ENCODE measurements at regions not wholly inside any gene's neighbourhood (a gene's known extent, or its start where the extent isn't known, plus 50 kb on each side); places are given as distances from the start of the nearest gene placed in this dataset.

DNA sequence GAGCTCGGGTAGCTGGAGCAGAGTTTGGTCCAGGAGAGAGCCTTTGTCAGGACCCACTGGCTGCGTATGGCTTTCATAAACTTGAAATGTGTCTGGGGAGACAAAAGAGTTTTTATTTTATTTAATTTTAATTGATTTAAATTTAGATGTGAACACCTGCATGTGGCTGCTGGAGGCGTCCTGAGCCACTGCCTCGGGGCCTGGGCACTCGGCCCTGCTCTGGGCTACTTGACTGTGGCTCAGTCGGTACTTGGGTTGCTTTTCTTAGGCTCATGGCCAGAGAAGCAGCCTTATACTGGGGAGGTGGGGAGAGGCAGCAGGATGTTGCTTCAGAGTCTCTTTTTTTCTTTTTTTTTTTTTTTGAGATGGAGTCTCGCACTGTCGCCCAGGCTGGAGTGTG lies 661.8 kb upstream of the HS6ST1 start:
- H3K9me3 ChIP-seq: no peaks in the 10 kb centered on the region
- H3K27ac ChIP-seq: no peak overlapping the region
- DNase-seq: no peak
- TF ChIP-seq, protein P1, sequence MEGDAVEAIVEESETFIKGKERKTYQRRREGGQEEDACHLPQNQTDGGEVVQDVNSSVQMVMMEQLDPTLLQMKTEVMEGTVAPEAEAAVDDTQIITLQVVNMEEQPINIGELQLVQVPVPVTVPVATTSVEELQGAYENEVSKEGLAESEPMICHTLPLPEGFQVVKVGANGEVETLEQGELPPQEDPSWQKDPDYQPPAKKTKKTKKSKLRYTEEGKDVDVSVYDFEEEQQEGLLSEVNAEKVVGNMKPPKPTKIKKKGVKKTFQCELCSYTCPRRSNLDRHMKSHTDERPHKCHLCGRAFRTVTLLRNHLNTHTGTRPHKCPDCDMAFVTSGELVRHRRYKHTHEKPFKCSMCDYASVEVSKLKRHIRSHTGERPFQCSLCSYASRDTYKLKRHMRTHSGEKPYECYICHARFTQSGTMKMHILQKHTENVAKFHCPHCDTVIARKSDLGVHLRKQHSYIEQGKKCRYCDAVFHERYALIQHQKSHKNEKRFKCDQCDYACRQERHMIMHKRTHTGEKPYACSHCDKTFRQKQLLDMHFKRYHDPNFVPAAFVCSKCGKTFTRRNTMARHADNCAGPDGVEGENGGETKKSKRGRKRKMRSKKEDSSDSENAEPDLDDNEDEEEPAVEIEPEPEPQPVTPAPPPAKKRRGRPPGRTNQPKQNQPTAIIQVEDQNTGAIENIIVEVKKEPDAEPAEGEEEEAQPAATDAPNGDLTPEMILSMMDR (IDR thresholded peaks at IDR 0.05): no peak
- no peak for TF ChIP-seq POLR2A (IDR thresholded peaks at IDR 0.05)
- no peak for TF ChIP-seq EP300 (IDR thresholded peaks at IDR 0.05)
- 78 to 82% (median 81%) methylated on average over 8 of the region's 8 CpGs for WGBS, 3 donors
- no peaks in the 10 kb centered on the region for H3K4me1 ChIP-seq (ENCODE audit: insufficient read depth)
- H3K36me3 ChIP-seq: no peaks in the 10 kb centered on the region
- intact Hi-C loops (cut with DNase I): no loop called here
- H3K27me3 ChIP-seq: no peaks in the 10 kb centered on the region
- H3K4me3 ChIP-seq: no peak overlapping the region

DNA sequence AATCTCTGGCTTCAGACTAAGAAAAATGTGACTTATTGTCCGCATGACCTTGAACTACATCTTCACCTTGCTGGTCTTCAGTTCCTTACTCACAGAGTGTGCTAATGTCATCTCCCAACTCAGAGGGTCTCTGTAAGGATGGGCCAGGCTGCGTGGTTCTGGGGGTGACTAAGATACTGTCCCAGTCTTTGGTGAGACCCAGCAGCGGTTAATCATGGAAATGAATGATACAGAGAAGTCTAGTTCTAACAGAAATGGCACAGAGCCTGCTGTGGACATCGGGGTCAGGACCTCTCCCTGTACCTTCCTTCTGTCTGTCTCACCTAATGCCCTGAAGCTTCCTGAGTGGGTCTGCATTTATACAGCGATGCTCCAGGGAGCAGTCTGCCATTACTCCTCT lies 662.7 kb upstream of the HS6ST1 start:
- Histone ChIP-seq H3K4me1 (ENCODE audit: insufficient read depth) (no peaks in the 10 kb centered on the region), H3K4me3 (no peak overlapping the region), H3K27me3 (no peaks in the 10 kb centered on the region), H3K36me3 (no peaks in the 10 kb centered on the region), H3K9me3 (no peaks in the 10 kb centered on the region), H3K27ac (no peak overlapping the region)
- TF ChIP-seq, protein P1 (IDR thresholded peaks at IDR 0.05): no peak
- no peak for TF ChIP-seq EP300 (IDR thresholded peaks at IDR 0.05)
- intact Hi-C loops (cut with DNase I): no loop called here
- no peak for DNase-seq
- WGBS, 3 donors: 91 to 94% (median 94%) methylated on average over 5 of the region's 5 CpGs

DNA sequence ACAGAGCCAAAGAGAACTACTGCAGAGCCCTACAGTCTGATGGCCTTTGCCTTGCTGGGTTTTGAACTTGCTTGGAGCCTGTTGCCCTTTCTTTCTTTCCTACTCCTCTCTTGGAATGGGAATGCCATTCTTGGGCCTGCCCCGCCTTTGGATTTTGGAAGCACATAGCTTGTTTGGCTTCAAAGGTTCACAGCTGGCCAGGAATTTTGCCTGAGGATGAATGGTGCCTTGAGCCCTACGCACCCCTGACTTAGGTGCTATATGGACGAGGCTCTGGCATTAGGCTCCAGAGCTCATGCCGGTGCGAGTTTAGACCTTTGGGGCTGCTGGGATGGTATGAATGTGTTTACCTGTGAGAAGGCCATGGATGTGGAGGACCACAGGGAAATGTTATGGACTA lies 663.3 kb upstream of the HS6ST1 start:
- intact Hi-C loops (cut with DNase I): no loop called here
- WGBS, 3 donors: 82 to 89% (median 84%) methylated on average over 5 of the region's 5 CpGs

DNA sequence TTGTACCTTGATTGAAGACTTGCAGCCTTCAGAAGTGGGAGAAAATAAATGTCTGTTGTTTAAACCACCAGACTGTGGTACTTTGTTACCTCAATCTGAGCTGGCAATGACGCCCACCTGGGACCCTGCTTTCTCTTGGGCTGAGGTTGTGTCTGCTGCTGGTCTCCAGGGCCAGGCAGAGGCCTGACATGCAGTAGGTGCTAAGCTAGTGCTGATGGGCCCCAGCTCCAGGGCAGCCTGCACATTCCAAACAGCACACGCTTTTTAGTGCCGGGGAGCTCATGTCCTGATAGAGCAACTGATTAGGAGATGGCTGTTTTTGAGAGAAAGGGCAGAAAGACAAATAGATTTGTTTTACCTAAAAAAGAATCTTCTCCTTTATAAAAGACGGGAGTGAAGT lies 664.0 kb upstream of the HS6ST1 start:
- no peaks in the 10 kb centered on the region for H3K36me3 ChIP-seq
- DNase-seq: no peak
- no peaks in the 10 kb centered on the region for H3K4me1 ChIP-seq (ENCODE audit: insufficient read depth)
- no peak overlapping the region for H3K27ac ChIP-seq
- no peaks in the 10 kb centered on the region for H3K9me3 ChIP-seq
- intact Hi-C loops (cut with DNase I): no loop called here
- no peaks in the 10 kb centered on the region for H3K27me3 ChIP-seq
- TF ChIP-seq POLR2A (IDR thresholded peaks at IDR 0.05) (no peak), EP300 (IDR thresholded peaks at IDR 0.05) (no peak)
- TF ChIP-seq, protein P1 (IDR thresholded peaks at IDR 0.05): no peak
- WGBS, 3 donors: 79 to 83% (median 81%) methylated on average over 4 of the region's 4 CpGs
- H3K4me3 ChIP-seq: no peak overlapping the region

More for the DNA sequence above, 663.3 kb upstream of the HS6ST1 start:
- no peak overlapping the region for H3K27ac ChIP-seq
- no peak overlapping the region for H3K4me3 ChIP-seq
- no peaks in the 10 kb centered on the region for H3K27me3 ChIP-seq
- DNase-seq: no peak
- TF ChIP-seq, protein P1 (IDR thresholded peaks at IDR 0.05): no peak
- H3K9me3 ChIP-seq: no peaks in the 10 kb centered on the region
- no peaks in the 10 kb centered on the region for H3K4me1 ChIP-seq (ENCODE audit: insufficient read depth)
- H3K36me3 ChIP-seq: no peaks in the 10 kb centered on the region

DNA sequence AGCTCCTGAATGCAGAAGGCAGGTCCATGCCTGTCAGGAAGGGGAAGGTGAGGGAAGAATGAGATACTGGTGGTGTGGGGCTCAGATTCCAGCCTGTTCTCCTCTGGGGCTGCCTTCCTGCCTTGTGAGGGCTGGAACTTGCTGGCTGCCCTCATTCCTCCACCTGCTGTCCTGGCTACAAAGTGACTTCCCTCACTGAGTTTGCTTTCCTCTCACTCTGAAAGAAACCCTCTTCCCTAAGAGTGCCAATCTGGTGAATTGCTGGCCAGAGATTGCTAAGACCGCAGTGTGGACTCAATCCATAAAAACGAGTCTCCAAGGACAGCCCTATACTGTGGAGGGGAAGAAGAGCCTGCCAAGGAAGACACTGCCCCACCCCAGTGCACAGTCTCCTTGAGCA lies 664.4 kb upstream of the HS6ST1 start:
- TF ChIP-seq EP300 (IDR thresholded peaks at IDR 0.05) (no peak), POLR2A (IDR thresholded peaks at IDR 0.05) (no peak)
- TF ChIP-seq, protein P1 (IDR thresholded peaks at IDR 0.05): no peak
- Histone ChIP-seq H3K27ac (no peak overlapping the region), H3K27me3 (no peaks in the 10 kb centered on the region), H3K9me3 (no peaks in the 10 kb centered on the region), H3K4me3 (no peak overlapping the region), H3K4me1 (ENCODE audit: insufficient read depth) (no peaks in the 10 kb centered on the region), H3K36me3 (no peaks in the 10 kb centered on the region)
- WGBS, 3 donors: 16 to 29% (median 27%) methylated on average over 2 of the region's 2 CpGs
- intact Hi-C loops (cut with DNase I): no loop called here
- DNase-seq: no peak

All from ovary (tissue), 7 donors.